GM12872 (cell line): ENCODE measurements at regions not wholly inside any gene's neighbourhood (a gene's known extent, or its start where the extent isn't known, plus 50 kb on each side); places are given as distances from the start of the nearest gene placed in this dataset.

Source experiments
- TF ChIP-seq, protein P1 (sequence below): IDR thresholded peaks from 3 replicates; pipeline ENCODE4 v1.5.1; 2011; ENCODE audit warnings: low read depth, mild to moderate bottlenecking, low read length, moderate library complexity; ENCODE audit not compliant: insufficient read depth

DNA sequence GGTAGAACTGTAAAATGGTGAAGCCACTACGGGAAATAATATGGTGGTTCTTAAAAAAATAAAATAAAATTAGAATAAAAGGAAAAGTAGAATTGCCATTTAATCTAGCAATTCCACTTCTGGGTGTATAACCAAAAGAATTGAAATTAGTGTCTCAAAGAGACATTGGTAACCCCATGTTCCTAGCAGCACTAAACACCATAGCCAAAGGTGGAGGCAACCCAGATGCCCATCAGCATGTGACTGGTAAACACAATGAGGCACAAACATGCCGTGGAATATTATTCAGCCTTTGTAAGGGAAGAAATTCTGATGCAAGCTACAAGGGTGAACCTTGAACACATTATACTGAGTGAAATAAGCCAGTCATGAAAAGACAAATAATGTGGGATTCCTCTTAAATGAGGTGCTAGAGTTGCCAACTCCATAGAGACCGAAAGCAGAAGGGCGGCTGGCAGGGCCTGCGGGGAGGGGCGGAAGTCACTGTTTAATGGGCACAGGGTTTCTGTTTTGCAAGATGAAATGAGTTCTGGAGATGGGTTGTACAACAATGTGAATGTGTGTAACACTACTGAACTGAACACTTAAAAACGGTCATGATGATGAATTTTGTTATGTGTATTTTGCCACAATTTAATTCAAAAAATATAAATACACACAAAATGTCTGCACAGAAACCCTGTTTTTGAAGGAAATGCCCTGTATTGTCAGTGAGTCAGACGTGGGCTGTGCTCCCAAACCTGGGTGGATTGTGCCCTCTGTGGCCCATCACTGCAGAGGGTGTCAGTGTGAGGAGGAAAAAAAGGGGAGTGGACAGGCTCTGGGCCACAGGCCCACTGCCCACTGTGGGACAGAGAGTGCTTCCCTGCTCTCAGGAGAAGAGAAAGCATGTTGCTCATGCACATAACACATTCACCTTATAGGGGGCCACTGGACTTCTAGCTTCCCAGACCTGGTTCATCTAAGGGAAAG, 49.6 kb upstream of the CD93 start:
- TF ChIP-seq, protein P1, sequence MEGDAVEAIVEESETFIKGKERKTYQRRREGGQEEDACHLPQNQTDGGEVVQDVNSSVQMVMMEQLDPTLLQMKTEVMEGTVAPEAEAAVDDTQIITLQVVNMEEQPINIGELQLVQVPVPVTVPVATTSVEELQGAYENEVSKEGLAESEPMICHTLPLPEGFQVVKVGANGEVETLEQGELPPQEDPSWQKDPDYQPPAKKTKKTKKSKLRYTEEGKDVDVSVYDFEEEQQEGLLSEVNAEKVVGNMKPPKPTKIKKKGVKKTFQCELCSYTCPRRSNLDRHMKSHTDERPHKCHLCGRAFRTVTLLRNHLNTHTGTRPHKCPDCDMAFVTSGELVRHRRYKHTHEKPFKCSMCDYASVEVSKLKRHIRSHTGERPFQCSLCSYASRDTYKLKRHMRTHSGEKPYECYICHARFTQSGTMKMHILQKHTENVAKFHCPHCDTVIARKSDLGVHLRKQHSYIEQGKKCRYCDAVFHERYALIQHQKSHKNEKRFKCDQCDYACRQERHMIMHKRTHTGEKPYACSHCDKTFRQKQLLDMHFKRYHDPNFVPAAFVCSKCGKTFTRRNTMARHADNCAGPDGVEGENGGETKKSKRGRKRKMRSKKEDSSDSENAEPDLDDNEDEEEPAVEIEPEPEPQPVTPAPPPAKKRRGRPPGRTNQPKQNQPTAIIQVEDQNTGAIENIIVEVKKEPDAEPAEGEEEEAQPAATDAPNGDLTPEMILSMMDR, result no peak
